Panc1 (cell line): ENCODE measurements at regions not wholly inside any gene's neighbourhood (a gene's known extent, or its start where the extent isn't known, plus 50 kb on each side); places are given as distances from the start of the nearest gene placed in this dataset.

Experiments used
- ATAC-seq: fragments of 200-7000 bp; cut with Tn5 transposase; 2 replicates; pipeline ENCODE4 v1.9.1; 2020; ENCODE audit warnings: mild to moderate bottlenecking, moderate library complexity
- BruUV-seq: library from RNA; stranded (reverse); fragments of 400-500 nt; replicated peaks from 2 replicates; lab custom pipeline; 2021; lab: Mats Ljungman, UMichigan
- CTCF ChIA-PET: fragments of 300-600 bp; sonication (Branson Sonifier 250); formaldehyde crosslinking; loops from one replicate; lab custom pipeline; 2022; ENCODE audit warnings: antibody characterized with exemption; lab: Charles Lee
- POLR2A ChIA-PET: fragments of 300-600 bp; sonication (Branson Sonifier 250); formaldehyde crosslinking; loops from one replicate; lab custom pipeline; 2022; ENCODE audit warnings: antibody characterized with exemption; lab: Charles Lee
- DNase-seq: peaks from one replicate; pipeline ENCODE4 v3.0.0-alpha.2; 2010; ENCODE audit warnings: low read depth, low spot score
- H3K27ac ChIP-seq: 2 replicates; pipeline ENCODE4 v1.5.1; 2011; ENCODE audit warnings: mild to moderate bottlenecking, low read length, inconsistent platforms
- H3K27me3 ChIP-seq: fragments of 200-500 bp; sonication (Bioruptor generic); 2 replicates; pipeline ENCODE4 v1.6.0; 2014; ENCODE audit warnings: low read length, inconsistent platforms; ENCODE audit not compliant: control insufficient read depth, insufficient read depth
- H3K36me3 ChIP-seq: fragments of 200-500 bp; sonication (Bioruptor generic); 2 replicates; pipeline ENCODE4 v1.5.1; 2014; ENCODE audit warnings: inconsistent platforms, mild to moderate bottlenecking, low read length, moderate library complexity; ENCODE audit not compliant: control insufficient read depth, insufficient read depth
- H3K4me1 ChIP-seq: 2 replicates; pipeline ENCODE4 v1.5.1; 2011; ENCODE audit warnings: inconsistent platforms, mild to moderate bottlenecking, low read length, moderate library complexity; ENCODE audit not compliant: control insufficient read depth, insufficient read depth
- H3K4me3 ChIP-seq, 2 experiments: 2 replicates each; pipeline ENCODE4 v1.5.1; 2011 to 2012; ENCODE audit warnings: low read depth in 2 of 2, low read length in 2 of 2, mild to moderate bottlenecking in 2 of 2, inconsistent platforms in 1 of 2, moderate library complexity in 1 of 2
- H3K9me3 ChIP-seq: fragments of 200-500 bp; sonication (Bioruptor generic); 2 replicates; pipeline ENCODE4 v1.5.1; 2014; ENCODE audit warnings: low read depth, mild to moderate bottlenecking, inconsistent platforms, low read length, moderate library complexity; ENCODE audit not compliant: control insufficient read depth, insufficient read depth
- CTCF ChIP-seq: fragments of 450-650 bp; IDR thresholded peaks from 2 replicates; pipeline ENCODE4 v1.5.1; 2017; ENCODE audit warnings: mild to moderate bottlenecking
- POLR2AphosphoS5 ChIP-seq: IDR thresholded peaks from 2 replicates; pipeline ENCODE4 v1.6.1; 2012; ENCODE audit warnings: mild to moderate bottlenecking, low read depth, low read length, moderate library complexity
- REST ChIP-seq, 2 experiments: IDR thresholded peaks; 2 replicates each; pipeline ENCODE4 v1.6.1; 2011 to 2012; ENCODE audit warnings: low read depth in 2 of 2, control low read depth in 1 of 2, low read length in 1 of 2, mild to moderate bottlenecking in 1 of 2, moderate library complexity in 1 of 2; ENCODE audit not compliant: insufficient read depth in 1 of 2
- SIN3A ChIP-seq: IDR thresholded peaks from 2 replicates; pipeline ENCODE4 v1.6.1; 2012; ENCODE audit warnings: low read depth, mild to moderate bottlenecking, low read length, moderate library complexity, borderline replicate concordance; ENCODE audit not compliant: insufficient read depth
- TCF7L2 ChIP-seq: IDR thresholded peaks from 2 replicates; pipeline ENCODE4 v1.6.1; 2011; ENCODE audit warnings: mild to moderate bottlenecking, low read depth, low read length, inconsistent platforms
- in situ Hi-C: cut with HindIII; loops from 2 replicates; pipeline ENCODE4 v1.10.0; 2016; ENCODE audit warnings: low sequenced_read_pairs, low pct_unique_long_range_greater_than_20kb
- intact Hi-C: fragments of 100-400 bp; cut with micrococcal nuclease; formaldehyde crosslinking; loops from one replicate; pipeline ENCODE4 v1.10.0; 2022; ENCODE audit not compliant: unreplicated experiment

GRCh38 chr4:1565598-1566295, 118.4 kb downstream of the FAM53A start:
- intact Hi-C loops (no loop called here), in situ Hi-C loops (no loop called here)
- CTCF ChIA-PET: no interaction called here
- Histone ChIP-seq H3K27me3 (no peaks in the 10 kb centered on the region), H3K4me1 (no peaks in the 10 kb centered on the region; the same call in 1 of the 2 replicates), H3K9me3 (no peaks in the 10 kb centered on the region), H3K27ac (no peak overlapping the region), H3K36me3 (no peaks in the 10 kb centered on the region), H3K4me3 (no peak overlapping the region)
- ATAC-seq (no peak), DNase-seq (no peak)
- BruUV-seq: no TSS peak
- TF ChIP-seq SIN3A (no peak), REST (IDR thresholded peaks at IDR 0.05; ENCODE audit: insufficient read depth in 1 of 2, low read depth in 2 of 2, low read length in 1 of 2) (no peak), POLR2AphosphoS5 (no peak), CTCF (no peak), TCF7L2 (no peak)
- POLR2A ChIA-PET: interaction anchor here (0.6 kb wide), 1 partner anchor 310 kb away, joined by 7 read pairs; no protein-coding TSS in a partner anchor

- H3K27ac ChIP-seq: no peak overlapping the region
- H3K4me1 ChIP-seq: no peaks in the 10 kb centered on the region; the same call in 1 of the 2 replicates
- intact Hi-C loops (no loop called here), in situ Hi-C loops (no loop called here)
- POLR2A ChIA-PET: no interaction called here
- no peak overlapping the region for H3K4me3 ChIP-seq
- ATAC-seq (no peak), DNase-seq (no peak)
- H3K27me3 ChIP-seq: no peaks in the 10 kb centered on the region
- H3K36me3 ChIP-seq: no peaks in the 10 kb centered on the region
- no peak for TF ChIP-seq REST (IDR thresholded peaks at IDR 0.05; ENCODE audit: insufficient read depth in 1 of 2, low read depth in 2 of 2, low read length in 1 of 2)
- TF ChIP-seq TCF7L2: no peak
- TF ChIP-seq SIN3A: no peak
- CTCF ChIA-PET: no interaction called here
- no TSS peak for BruUV-seq
- H3K9me3 ChIP-seq: no peaks in the 10 kb centered on the region
Measured at GRCh38 chr4:1564535-1565375, 119.4 kb downstream of the FAM53A start.
